C4-2B (cell line): ENCODE measurements at regions not wholly inside any gene's neighbourhood (a gene's known extent, or its start where the extent isn't known, plus 50 kb on each side); places are given as distances from the start of the nearest gene placed in this dataset.

Experiments used
- CTCF ChIP-seq: fragments of 450-650 bp; conservative IDR thresholded peaks from 2 replicates; pipeline ENCODE4 v1.5.1; 2017; ENCODE audit warnings: mild to moderate bottlenecking
- ZFX ChIP-seq: fragments of 450-650 bp; IDR thresholded peaks from 2 replicates; pipeline ENCODE4 v1.6.1; 2017

GRCh38 chr18:75837316-75837715 lies 409.8 kb upstream of the SMIM21 start:
- TF ChIP-seq CTCF (no peak), ZFX (no peak)
